ENCODE measurements at regions not wholly inside any gene's neighbourhood (a gene's known extent, or its start where the extent isn't known, plus 50 kb on each side); places are given as distances from the start of the nearest gene placed in this dataset.

- intact Hi-C loops (cut with micrococcal nuclease; ENCODE audit: unreplicated experiment), result no loop called here
- Histone ChIP-seq H3K9me3 (ENCODE audit: control insufficient read depth, insufficient read depth, low read depth, low read length) (no peaks in the 10 kb centered on the region), H3K4me3 (ENCODE audit: low read depth in 2 of 2, low read length in 2 of 2) (no peak overlapping the region), H3K27ac (ENCODE audit: low read length) (no peak overlapping the region), H3K27me3 (ENCODE audit: control insufficient read depth, insufficient read depth, low read length) (no peaks in the 10 kb centered on the region), H3K4me1 (ENCODE audit: control insufficient read depth, insufficient read depth, low read length) (no peaks in the 10 kb centered on the region), H3K36me3 (ENCODE audit: control insufficient read depth, insufficient read depth, low read length) (no peaks in the 10 kb centered on the region)
- in situ Hi-C loops (cut with HindIII; ENCODE audit: low pct_unique_long_range_greater_than_20kb, low sequenced_read_pairs), result no loop called here
- ChIA-PET POLR2A (interaction anchor here (0.5 kb wide), 1 partner anchor 362 kb away, joined by 3 read pairs; no protein-coding TSS in a partner anchor), CTCF (no interaction called here)
- no peak for DNase-seq (ENCODE audit: low read depth, low spot score)
- BruUV-seq (replicated peaks), result no TSS peak
- TF ChIP-seq, protein P1, sequence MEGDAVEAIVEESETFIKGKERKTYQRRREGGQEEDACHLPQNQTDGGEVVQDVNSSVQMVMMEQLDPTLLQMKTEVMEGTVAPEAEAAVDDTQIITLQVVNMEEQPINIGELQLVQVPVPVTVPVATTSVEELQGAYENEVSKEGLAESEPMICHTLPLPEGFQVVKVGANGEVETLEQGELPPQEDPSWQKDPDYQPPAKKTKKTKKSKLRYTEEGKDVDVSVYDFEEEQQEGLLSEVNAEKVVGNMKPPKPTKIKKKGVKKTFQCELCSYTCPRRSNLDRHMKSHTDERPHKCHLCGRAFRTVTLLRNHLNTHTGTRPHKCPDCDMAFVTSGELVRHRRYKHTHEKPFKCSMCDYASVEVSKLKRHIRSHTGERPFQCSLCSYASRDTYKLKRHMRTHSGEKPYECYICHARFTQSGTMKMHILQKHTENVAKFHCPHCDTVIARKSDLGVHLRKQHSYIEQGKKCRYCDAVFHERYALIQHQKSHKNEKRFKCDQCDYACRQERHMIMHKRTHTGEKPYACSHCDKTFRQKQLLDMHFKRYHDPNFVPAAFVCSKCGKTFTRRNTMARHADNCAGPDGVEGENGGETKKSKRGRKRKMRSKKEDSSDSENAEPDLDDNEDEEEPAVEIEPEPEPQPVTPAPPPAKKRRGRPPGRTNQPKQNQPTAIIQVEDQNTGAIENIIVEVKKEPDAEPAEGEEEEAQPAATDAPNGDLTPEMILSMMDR (IDR thresholded peaks at IDR 0.05), result no peak
- TF ChIP-seq TCF7L2 (IDR thresholded peaks at IDR 0.05; ENCODE audit: low read depth, low read length) (no peak), REST (IDR thresholded peaks at IDR 0.05; ENCODE audit: insufficient read depth in 1 of 2, low read depth in 2 of 2, low read length in 1 of 2) (no peak), POLR2AphosphoS5 (IDR thresholded peaks at IDR 0.05; ENCODE audit: low read depth, low read length) (no peak), SIN3A (IDR thresholded peaks at IDR 0.05; ENCODE audit: borderline replicate concordance, insufficient read depth, low read depth, low read length) (no peak)
- no peak for ATAC-seq
Measured at GRCh38 chr2:19532547-19533196, 174.2 kb upstream of the OSR1 start.

- no peak for DNase-seq (ENCODE audit: low read depth, low spot score)
- no peak overlapping the region for H3K27ac ChIP-seq (ENCODE audit: low read length)
- BruUV-seq (replicated peaks), result no TSS peak
- no peaks in the 10 kb centered on the region for H3K36me3 ChIP-seq (ENCODE audit: control insufficient read depth, insufficient read depth, low read length)
- POLR2A ChIA-PET, result no interaction called here
- no peak for TF ChIP-seq SIN3A (IDR thresholded peaks at IDR 0.05; ENCODE audit: borderline replicate concordance, insufficient read depth, low read depth, low read length)
- no peak for TF ChIP-seq TCF7L2 (IDR thresholded peaks at IDR 0.05; ENCODE audit: low read depth, low read length)
- TF ChIP-seq REST (IDR thresholded peaks at IDR 0.05; ENCODE audit: insufficient read depth in 1 of 2, low read depth in 2 of 2, low read length in 1 of 2), result no peak
- TF ChIP-seq, protein P1 (IDR thresholded peaks at IDR 0.05), result no peak
- TF ChIP-seq POLR2AphosphoS5 (IDR thresholded peaks at IDR 0.05; ENCODE audit: low read depth, low read length), result no peak
- no peak for ATAC-seq
- H3K4me1 ChIP-seq (ENCODE audit: control insufficient read depth, insufficient read depth, low read length), result no peaks in the 10 kb centered on the region
- CTCF ChIA-PET, result no interaction called here
- H3K27me3 ChIP-seq (ENCODE audit: control insufficient read depth, insufficient read depth, low read length), result no peaks in the 10 kb centered on the region
- no peaks in the 10 kb centered on the region for H3K9me3 ChIP-seq (ENCODE audit: control insufficient read depth, insufficient read depth, low read depth, low read length)
- in situ Hi-C loops (cut with HindIII; ENCODE audit: low pct_unique_long_range_greater_than_20kb, low sequenced_read_pairs) (no loop called here), intact Hi-C loops (cut with micrococcal nuclease; ENCODE audit: unreplicated experiment) (no loop called here)
- no peak overlapping the region for H3K4me3 ChIP-seq (ENCODE audit: low read depth in 2 of 2, low read length in 2 of 2)
Measured at GRCh38 chr2:19529677-19530076, 171.3 kb upstream of the OSR1 start.
